Heart right ventricle (tissue), 16 donors: ENCODE measurements at regions not wholly inside any gene's neighbourhood (a gene's known extent, or its start where the extent isn't known, plus 50 kb on each side); places are given as distances from the start of the nearest gene placed in this dataset.

ENCODE experiments used
- ATAC-seq, 8 donors: fragments of 200-7000 bp; cut with Tn5 transposase; one replicate each; pipeline ENCODE4 v1.9.1; 2020; ENCODE audit warnings: mild to moderate bottlenecking in 8 of 8, moderate library complexity in 8 of 8, moderate number of reproducible peaks in 1 of 8
- DNase-seq, 2 donors: peaks; one replicate each; pipeline ENCODE4 v3.0.0-alpha.2; 2020
- H3K27ac ChIP-seq, 10 donors: fragments of 200-600 bp; sonication (generic) in 2 of 10; one replicate each; pipeline versions ENCODE4 v1.5.0 to v1.8.0; 2020 to 2022; ENCODE audit warnings: mild to moderate bottlenecking in 3 of 10
- H3K27me3 ChIP-seq, 7 donors: fragments of 200-600 bp; one replicate each; pipeline ENCODE4 v1.8.0; 2021 to 2022; ENCODE audit warnings: mild to moderate bottlenecking in 2 of 7
- H3K36me3 ChIP-seq, 9 donors: fragments of 200-600 bp; sonication (generic) in 1 of 9; one replicate each; pipeline versions ENCODE4 v1.5.0 to v1.8.0; 2020 to 2022; ENCODE audit warnings: mild to moderate bottlenecking in 2 of 9
- H3K4me1 ChIP-seq, 9 donors: fragments of 200-600 bp; sonication (generic) in 1 of 9; one replicate each; pipeline versions ENCODE4 v1.5.0 to v1.8.0; 2020 to 2022; ENCODE audit warnings: mild to moderate bottlenecking in 4 of 9
- H3K4me3 ChIP-seq, 10 donors: fragments of 200-600 bp; sonication (generic) in 2 of 10; one replicate each; pipeline versions ENCODE4 v1.5.0 to v1.8.0; 2020 to 2022; ENCODE audit warnings: mild to moderate bottlenecking in 7 of 10, moderate library complexity in 2 of 10
- H3K9me3 ChIP-seq, 11 donors: fragments of 200-600 bp in 10 of 11; sonication (generic) in 2 of 11; one replicate each; pipeline versions ENCODE4 v1.5.0 to v1.8.0; 2013 to 2022; ENCODE audit warnings: mild to moderate bottlenecking in 2 of 11, control low read depth in 1 of 11, moderate library complexity in 1 of 11
- CTCF ChIP-seq, 9 donors: fragments of 200-600 bp; sonication (generic) in 2 of 9; IDR thresholded peaks; one replicate each; pipeline versions ENCODE4 v1.5.0 to v1.8.0; 2021 to 2022; ENCODE audit warnings: antibody characterized with exemption in 9 of 9, mild to moderate bottlenecking in 5 of 9, moderate library complexity in 1 of 9
- WGBS, 2 donors: extraction: QIAGEN DNeasy Blood & Tissue Kit; methylation state at CpG; one replicate each; pipeline ENCODE4 v1.1.7; 2013; ENCODE audit warnings: inconsistent platforms in 1 of 2; 5-methylcytosine and 5-hydroxymethylcytosine counted together
- intact Hi-C, 10 donors: fragments of 100-400 bp; cut with DNase I; formaldehyde crosslinking; loops; one replicate each; pipeline versions ENCODE4 v1.11.1 to v1.14.2; 2022
- donor health status: Arrhythmogenic right ventricular cardiomyopathy.
- donor health status: ischemic (EF 13 %, LVEDD 7.1; RV severe dilation, severe dysfunction).
- donor health status: healthy with polysubstance abuse.
- donor health status: DM: no; HTN: yes; CAD: no.
- donor health status: DM: no; HTN: no; CAD: no.
- donor health status: ischemic (EF 25% LVEDD 6.9; RV normal size, moderate dysfunction).
- donor health status: ischemic (EF 25% LVEDD 5.7; RV mildly dilated, moderate dysfunction).
- donor health status: healthy.
- donor health status: DM: yes; HTN: yes; CAD: no.
- donor health status: Ischemic cardiomyopathy.
- donor health status: ischemic (EF 35%, LVEDD 5.7; RV mildly dilated, moderate dysfunction).
- donor health status: nonischemic (EF 11% LVEDD 7.7; RV severe dilation, severe dysfunction).
- donor health status: DM: yes; HTN: yes; CAD: no.
- donor health status: PGD.
- donor health status: ischemic (EF 29% LVEDD 5.4; RV normal size, mild dysfunction).
- donor health status: nonischemic (EF 23%, LVEDD 6.1; RV moderate dilation, normal function).

- TF ChIP-seq CTCF (IDR thresholded peaks at IDR 0.05), result no peak
- no peaks in the 10 kb centered on the region for H3K27me3 ChIP-seq
- DNase-seq, result no peak
- H3K4me1 ChIP-seq, result peaks cover 0 to 5% (median 0%) of the 10 kb centered on the region in 9 donors
- no peak overlapping the region for H3K27ac ChIP-seq
- no peak overlapping the region for H3K4me3 ChIP-seq
- H3K9me3 ChIP-seq, result peaks cover 0 to 8% (median 0%) of the 10 kb centered on the region in 11 donors
- ATAC-seq, result no peak
- H3K36me3 ChIP-seq, result no peaks in the 10 kb centered on the region
- intact Hi-C loops, result no loop called here
- WGBS, 2 donors, result 80 to 85% methylated on average over 1 of the region's 1 CpG
Observed at GRCh38 chr20:7217606-7218005, 450.1 kb downstream of the BMP2 start.

GRCh38 chr20:7220755-7221154 is 453.3 kb downstream of the BMP2 start:
- no peak overlapping the region for H3K4me3 ChIP-seq
- intact Hi-C loops, result no loop called here
- H3K9me3 ChIP-seq, result peaks cover 0 to 22% (median 0%) of the 10 kb centered on the region in 11 donors
- 61 to 65% methylated on average over 1 of the region's 1 CpG for WGBS, 2 donors
- ATAC-seq (no peak), DNase-seq (no peak)
- no peak for TF ChIP-seq CTCF (IDR thresholded peaks at IDR 0.05)
- peaks cover 0 to 5% (median 0%) of the 10 kb centered on the region in 9 donors for H3K4me1 ChIP-seq
- H3K27ac ChIP-seq, result no peak overlapping the region
- no peaks in the 10 kb centered on the region for H3K27me3 ChIP-seq
- H3K36me3 ChIP-seq, result no peaks in the 10 kb centered on the region

- H3K27me3 ChIP-seq, result no peaks in the 10 kb centered on the region
- no peaks in the 10 kb centered on the region for H3K36me3 ChIP-seq
- no peak overlapping the region for H3K4me3 ChIP-seq
- ATAC-seq (no peak), DNase-seq (no peak)
- H3K9me3 ChIP-seq, result peaks cover 0 to 24% (median 0%) of the 10 kb centered on the region in 11 donors
- WGBS, 2 donors, result 54 to 57% methylated on average over 2 of the region's 2 CpGs
- intact Hi-C loops, result no loop called here
- no peaks in the 10 kb centered on the region for H3K4me1 ChIP-seq
- no peak for TF ChIP-seq CTCF (IDR thresholded peaks at IDR 0.05)
- no peak overlapping the region for H3K27ac ChIP-seq
Observed at GRCh38 chr20:7226156-7226555, 458.7 kb downstream of the BMP2 start.

GRCh38 chr20:7231303-7231702 is 463.8 kb downstream of the BMP2 start:
- intact Hi-C loops, result no loop called here
- Histone ChIP-seq H3K9me3 (peaks cover 0 to 26% (median 8%) of the 10 kb centered on the region in 11 donors), H3K36me3 (no peaks in the 10 kb centered on the region), H3K27ac (no peak overlapping the region), H3K27me3 (no peaks in the 10 kb centered on the region), H3K4me3 (no peak overlapping the region), H3K4me1 (no peaks in the 10 kb centered on the region)
- no peak for ATAC-seq
- no peak for DNase-seq
- no peak for TF ChIP-seq CTCF (IDR thresholded peaks at IDR 0.05)
